SU-DHL-6 (cell line): ENCODE measurements at regions not wholly inside any gene's neighbourhood (a gene's known extent, or its start where the extent isn't known, plus 50 kb on each side); places are given as distances from the start of the nearest gene placed in this dataset.

ENCODE experiments used
- H2AFZ ChIP-seq: fragments of 200-600 bp; sonication (generic); 2 replicates; pipeline ENCODE4 v1.6.1; 2014; ENCODE audit warnings: low read depth, mild to moderate bottlenecking, moderate library complexity, mixed read lengths, antibody characterized with exemption, low read length; ENCODE audit not compliant: severe bottlenecking
- H3F3A ChIP-seq: fragments of 200-600 bp; shearing (Covaris generic); 2 replicates; pipeline ENCODE4 v1.6.0; 2016; ENCODE audit warnings: antibody characterized with exemption, mild to moderate bottlenecking; ENCODE audit not compliant: insufficient read depth
- H3K27ac ChIP-seq: fragments of 200-600 bp; sonication (generic); 2 replicates; pipeline ENCODE4 v1.5.1; 2016; ENCODE audit warnings: low read depth, mild to moderate bottlenecking, low read length, moderate library complexity, mixed read lengths
- H3K27me3 ChIP-seq: fragments of 200-600 bp; sonication (generic), shearing (Covaris generic); 2 replicates; pipeline ENCODE4 v1.6.0; 2014; ENCODE audit warnings: mild to moderate bottlenecking, low read length
- H3K36me3 ChIP-seq: fragments of 200-600 bp; sonication (generic); 2 replicates; pipeline ENCODE4 v1.6.1; 2014; ENCODE audit warnings: mild to moderate bottlenecking, low read length, mixed read lengths
- H3K4me2 ChIP-seq: fragments of 300-600, 200-600 bp; shearing (Covaris generic), sonication (generic); 2 replicates; pipeline ENCODE4 v1.6.0; 2014; ENCODE audit warnings: low read length, low read depth, mild to moderate bottlenecking; ENCODE audit not compliant: poor library complexity, severe bottlenecking
- H3K4me3 ChIP-seq: fragments of 200-600 bp; sonication (generic); 2 replicates; pipeline ENCODE4 v1.5.1; 2014; ENCODE audit warnings: antibody characterized with exemption, low read length, mild to moderate bottlenecking, mixed read lengths; ENCODE audit not compliant: insufficient read depth, poor library complexity, severe bottlenecking
- H3K79me2 ChIP-seq: fragments of 200-600 bp; sonication (generic); 2 replicates; pipeline ENCODE4 v1.6.1; 2014; ENCODE audit warnings: mild to moderate bottlenecking, low read length, moderate library complexity; ENCODE audit not compliant: insufficient read depth
- H3K9ac ChIP-seq: fragments of 200-600 bp; sonication (generic); 2 replicates; pipeline ENCODE4 v1.7.0; 2014; ENCODE audit warnings: mild to moderate bottlenecking, low read length
- H3K9me2 ChIP-seq: fragments of 200-600 bp; sonication (generic); replicated peaks from 2 replicates; pipeline ENCODE4 v1.6.1; 2014; ENCODE audit warnings: low read length; ENCODE audit not compliant: insufficient read depth
- H3K9me3 ChIP-seq: fragments of 200-600 bp; sonication (generic); 2 replicates; pipeline ENCODE4 v1.6.1; 2014; ENCODE audit warnings: low read length, mixed read lengths; ENCODE audit not compliant: insufficient read depth
- H4K20me1 ChIP-seq: fragments of 200-600 bp; sonication (generic); 2 replicates; pipeline ENCODE4 v1.6.1; 2014; ENCODE audit warnings: low read depth, mild to moderate bottlenecking, antibody characterized with exemption, low read length, moderate library complexity, mixed read lengths
- EZH2phosphoT487 ChIP-seq: fragments of 200-600 bp; sonication (generic), shearing (Covaris generic); conservative IDR thresholded peaks from 2 replicates; pipeline ENCODE4 v1.6.1; 2018; ENCODE audit warnings: mild to moderate bottlenecking, antibody characterized with exemption, low read length, moderate library complexity, mixed read lengths
- TF ChIP-seq, protein P1 (sequence below): fragments of 200-600 bp; sonication (generic); IDR thresholded peaks from one replicate; pipeline ENCODE4 v1.5.1; 2017; ENCODE audit warnings: antibody characterized with exemption, mild to moderate bottlenecking, low read length, moderate library complexity; ENCODE audit not compliant: insufficient read depth, poor library complexity, severe bottlenecking

DNA sequence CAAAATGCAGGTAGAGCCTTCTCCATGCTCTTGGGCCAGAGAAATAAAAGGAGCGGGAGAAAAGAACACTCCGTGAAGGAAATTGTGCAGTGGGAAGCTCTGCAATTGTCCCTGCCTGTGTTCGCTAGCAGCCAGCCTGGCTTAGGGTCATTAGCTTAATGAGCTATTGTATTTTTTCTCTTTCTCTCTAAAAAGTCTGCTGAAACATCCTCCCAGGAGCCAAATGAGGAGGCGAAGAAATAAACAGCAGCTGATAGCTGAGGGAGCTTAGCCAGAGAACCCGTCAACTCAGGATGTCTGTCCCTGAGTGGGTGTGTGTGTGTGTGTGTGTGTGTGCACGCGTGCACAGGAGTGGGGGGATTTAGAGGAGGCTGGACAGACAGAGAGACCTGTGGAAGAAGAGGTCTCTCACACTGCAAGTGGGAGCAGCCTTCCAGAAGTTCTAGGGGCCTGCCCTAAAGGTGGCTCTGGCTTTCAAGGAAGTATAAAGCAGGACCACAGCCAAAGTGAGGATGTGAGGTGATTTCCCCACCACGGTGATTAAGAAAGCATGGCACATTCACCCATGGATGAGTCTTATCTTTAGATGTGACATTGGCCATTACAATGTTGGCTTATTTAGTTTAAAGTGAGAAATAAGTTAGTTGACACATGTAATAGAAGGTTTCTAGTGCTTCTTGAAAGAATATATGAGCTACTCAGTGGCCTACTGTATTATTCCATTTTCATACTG is 690.4 kb downstream of the RNF144A start:
- Histone ChIP-seq H4K20me1 (no peaks in the 10 kb centered on the region; the same call in 1 of the 2 replicates), H3K4me3 (no peak overlapping the region), H3K9me2 (no peaks in the 10 kb centered on the region), H2AFZ (no peak overlapping the region), H3K79me2 (no peaks in the 10 kb centered on the region), H3F3A (no peaks in the 10 kb centered on the region), H3K27ac (no peak overlapping the region), H3K4me2 (no peak overlapping the region), H3K27me3 (no peaks in the 10 kb centered on the region), H3K36me3 (no peaks in the 10 kb centered on the region), H3K9ac (no peak overlapping the region), H3K9me3 (no peaks in the 10 kb centered on the region)
- TF ChIP-seq, protein P1, sequence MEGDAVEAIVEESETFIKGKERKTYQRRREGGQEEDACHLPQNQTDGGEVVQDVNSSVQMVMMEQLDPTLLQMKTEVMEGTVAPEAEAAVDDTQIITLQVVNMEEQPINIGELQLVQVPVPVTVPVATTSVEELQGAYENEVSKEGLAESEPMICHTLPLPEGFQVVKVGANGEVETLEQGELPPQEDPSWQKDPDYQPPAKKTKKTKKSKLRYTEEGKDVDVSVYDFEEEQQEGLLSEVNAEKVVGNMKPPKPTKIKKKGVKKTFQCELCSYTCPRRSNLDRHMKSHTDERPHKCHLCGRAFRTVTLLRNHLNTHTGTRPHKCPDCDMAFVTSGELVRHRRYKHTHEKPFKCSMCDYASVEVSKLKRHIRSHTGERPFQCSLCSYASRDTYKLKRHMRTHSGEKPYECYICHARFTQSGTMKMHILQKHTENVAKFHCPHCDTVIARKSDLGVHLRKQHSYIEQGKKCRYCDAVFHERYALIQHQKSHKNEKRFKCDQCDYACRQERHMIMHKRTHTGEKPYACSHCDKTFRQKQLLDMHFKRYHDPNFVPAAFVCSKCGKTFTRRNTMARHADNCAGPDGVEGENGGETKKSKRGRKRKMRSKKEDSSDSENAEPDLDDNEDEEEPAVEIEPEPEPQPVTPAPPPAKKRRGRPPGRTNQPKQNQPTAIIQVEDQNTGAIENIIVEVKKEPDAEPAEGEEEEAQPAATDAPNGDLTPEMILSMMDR = no peak
- no peak for TF ChIP-seq EZH2phosphoT487

DNA sequence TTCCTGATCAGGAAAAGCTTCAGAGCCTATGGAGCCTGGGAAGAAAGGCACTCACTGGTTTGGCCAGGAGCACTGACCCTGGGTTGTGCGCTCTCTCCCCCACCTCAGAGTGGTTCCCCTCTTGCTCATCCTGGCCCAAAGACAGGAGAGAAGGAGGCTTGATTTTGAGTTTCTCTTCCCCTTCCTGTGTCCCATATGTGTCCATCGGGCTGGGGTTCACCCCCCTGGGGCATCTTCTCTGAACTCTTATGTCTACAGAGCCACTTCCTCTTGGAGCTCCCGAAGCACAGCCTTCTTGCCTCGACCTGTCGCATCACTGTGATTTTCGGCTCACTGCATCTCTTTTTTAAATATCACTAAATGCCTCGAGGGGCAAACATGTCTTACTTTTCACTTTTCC is 692.3 kb downstream of the RNF144A start:
- Histone ChIP-seq H3K9ac (no peak overlapping the region), H3K27me3 (no peaks in the 10 kb centered on the region), H2AFZ (no peak overlapping the region), H3F3A (no peaks in the 10 kb centered on the region), H3K79me2 (no peaks in the 10 kb centered on the region), H3K4me3 (no peak overlapping the region), H3K9me2 (no peaks in the 10 kb centered on the region), H3K36me3 (no peaks in the 10 kb centered on the region), H3K9me3 (no peaks in the 10 kb centered on the region), H3K27ac (no peak overlapping the region), H4K20me1 (no peaks in the 10 kb centered on the region), H3K4me2 (no peak overlapping the region)
- TF ChIP-seq, protein P1 = no peak
- TF ChIP-seq EZH2phosphoT487 = no peak

DNA sequence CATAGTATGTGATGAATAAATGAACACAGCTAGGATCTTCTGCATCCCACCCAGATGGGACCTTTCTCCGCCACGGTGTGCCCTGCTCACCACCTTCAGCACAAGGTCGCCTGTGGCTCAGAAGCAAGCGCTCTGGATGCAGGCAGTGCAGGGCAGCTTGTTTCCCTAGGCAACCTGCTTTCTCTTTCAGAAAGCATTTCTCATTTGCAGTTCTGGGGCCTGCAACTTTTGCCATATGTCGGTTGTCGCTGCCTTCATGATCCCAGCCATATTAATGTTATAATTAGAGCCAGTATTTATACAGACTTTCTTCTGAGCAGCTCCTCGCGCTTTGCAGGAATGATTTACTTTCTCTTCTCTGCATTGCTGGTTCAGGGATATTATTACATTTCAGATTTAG is 692.8 kb downstream of the RNF144A start:
- no peak overlapping the region for H3K4me3 ChIP-seq
- no peaks in the 10 kb centered on the region for H4K20me1 ChIP-seq
- no peaks in the 10 kb centered on the region for H3K9me2 ChIP-seq
- H3K36me3 ChIP-seq = no peaks in the 10 kb centered on the region
- no peak overlapping the region for H2AFZ ChIP-seq
- H3F3A ChIP-seq = no peaks in the 10 kb centered on the region
- no peak overlapping the region for H3K9ac ChIP-seq
- no peaks in the 10 kb centered on the region for H3K9me3 ChIP-seq
- H3K27me3 ChIP-seq = no peaks in the 10 kb centered on the region
- no peak overlapping the region for H3K4me2 ChIP-seq
- no peak overlapping the region for H3K27ac ChIP-seq
- no peak for TF ChIP-seq EZH2phosphoT487
- TF ChIP-seq, protein P1 = no peak
- no peaks in the 10 kb centered on the region for H3K79me2 ChIP-seq
